ENCODE measurements at regions not wholly inside any gene's neighbourhood (a gene's known extent, or its start where the extent isn't known, plus 50 kb on each side); places are given as distances from the start of the nearest gene placed in this dataset.

DNA sequence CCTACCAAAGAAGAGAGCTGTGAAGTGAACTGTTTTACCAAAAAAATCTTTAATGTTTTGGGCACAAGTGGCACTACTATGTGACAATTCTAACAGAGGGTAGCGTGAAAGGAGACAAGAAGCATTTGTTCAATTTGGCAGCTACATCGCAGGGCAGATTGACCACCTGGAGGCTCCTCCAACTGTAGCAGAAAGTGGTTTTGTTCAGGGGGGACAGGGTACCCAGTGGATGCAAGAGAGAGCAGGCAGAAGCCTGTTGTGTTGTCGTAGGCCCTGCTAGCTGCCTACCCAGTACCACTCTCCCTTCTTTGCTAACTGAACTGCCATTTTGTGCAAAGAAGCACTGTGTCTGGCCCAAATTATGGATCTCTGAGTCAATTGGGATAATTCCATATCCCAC, 54.8 kb upstream of the SYN2 start:
- Mint-ChIP-seq H3K9me3 (peaks cover 5% of the 10 kb centered on the region), H3K27me3 (peaks cover 20% of the 10 kb centered on the region), H3K27ac (no peak overlapping the region), H3K4me1 (ENCODE audit: low read depth) (no peaks in the 10 kb centered on the region), H3K36me3 (ENCODE audit: low read depth) (no peaks in the 10 kb centered on the region), H3K4me3 (no peak overlapping the region)
- no peak for DNase-seq
- intact Hi-C loops (cut with micrococcal nuclease), result no loop called here
- POLR2A ChIA-PET, result no interaction called here
- no peak for ATAC-seq
- CTCF ChIA-PET, result no interaction called here
- TF ChIP-seq, protein P1, sequence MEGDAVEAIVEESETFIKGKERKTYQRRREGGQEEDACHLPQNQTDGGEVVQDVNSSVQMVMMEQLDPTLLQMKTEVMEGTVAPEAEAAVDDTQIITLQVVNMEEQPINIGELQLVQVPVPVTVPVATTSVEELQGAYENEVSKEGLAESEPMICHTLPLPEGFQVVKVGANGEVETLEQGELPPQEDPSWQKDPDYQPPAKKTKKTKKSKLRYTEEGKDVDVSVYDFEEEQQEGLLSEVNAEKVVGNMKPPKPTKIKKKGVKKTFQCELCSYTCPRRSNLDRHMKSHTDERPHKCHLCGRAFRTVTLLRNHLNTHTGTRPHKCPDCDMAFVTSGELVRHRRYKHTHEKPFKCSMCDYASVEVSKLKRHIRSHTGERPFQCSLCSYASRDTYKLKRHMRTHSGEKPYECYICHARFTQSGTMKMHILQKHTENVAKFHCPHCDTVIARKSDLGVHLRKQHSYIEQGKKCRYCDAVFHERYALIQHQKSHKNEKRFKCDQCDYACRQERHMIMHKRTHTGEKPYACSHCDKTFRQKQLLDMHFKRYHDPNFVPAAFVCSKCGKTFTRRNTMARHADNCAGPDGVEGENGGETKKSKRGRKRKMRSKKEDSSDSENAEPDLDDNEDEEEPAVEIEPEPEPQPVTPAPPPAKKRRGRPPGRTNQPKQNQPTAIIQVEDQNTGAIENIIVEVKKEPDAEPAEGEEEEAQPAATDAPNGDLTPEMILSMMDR (IDR thresholded peaks at IDR 0.05), result no peak

DNA sequence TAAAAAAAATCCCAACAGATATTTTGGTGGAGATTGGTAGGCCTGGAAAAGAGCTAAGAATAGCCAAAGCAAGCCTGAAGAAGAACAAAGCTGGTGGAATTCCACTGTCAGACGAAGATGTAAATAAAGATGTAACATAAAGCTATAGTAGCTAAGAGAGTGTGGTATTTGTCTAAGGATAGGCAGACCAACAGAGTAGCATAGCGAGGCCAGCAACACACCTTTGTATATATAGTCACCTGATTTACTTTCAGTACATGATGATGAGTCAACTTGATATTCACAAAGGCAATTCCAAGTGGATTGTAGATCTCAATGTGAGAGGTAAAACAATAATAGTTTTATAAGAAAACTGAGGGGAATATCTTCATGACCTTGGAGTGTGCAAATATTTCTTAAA, 53.6 kb upstream of the SYN2 start:
- H3K4me1 Mint-ChIP-seq (ENCODE audit: low read depth), result no peaks in the 10 kb centered on the region
- no peak overlapping the region for H3K4me3 Mint-ChIP-seq
- intact Hi-C loops (cut with micrococcal nuclease), result no loop called here
- POLR2A ChIA-PET, result interaction anchor here (0.6 kb wide), 1 partner anchor 141 kb away, joined by 3 read pairs; no protein-coding TSS in a partner anchor
- peaks cover 20% of the 10 kb centered on the region for H3K27me3 Mint-ChIP-seq
- ATAC-seq (no peak), DNase-seq (no peak)
- H3K27ac Mint-ChIP-seq, result no peak overlapping the region
- H3K36me3 Mint-ChIP-seq (ENCODE audit: low read depth), result no peaks in the 10 kb centered on the region
- TF ChIP-seq, protein P1 (IDR thresholded peaks at IDR 0.05), result no peak
- peaks cover 2% of the 10 kb centered on the region for H3K9me3 Mint-ChIP-seq
- CTCF ChIA-PET, result interaction anchor here (0.7 kb wide), 1 partner anchor 185 kb away, joined by 3 read pairs; no protein-coding TSS in a partner anchor

DNA sequence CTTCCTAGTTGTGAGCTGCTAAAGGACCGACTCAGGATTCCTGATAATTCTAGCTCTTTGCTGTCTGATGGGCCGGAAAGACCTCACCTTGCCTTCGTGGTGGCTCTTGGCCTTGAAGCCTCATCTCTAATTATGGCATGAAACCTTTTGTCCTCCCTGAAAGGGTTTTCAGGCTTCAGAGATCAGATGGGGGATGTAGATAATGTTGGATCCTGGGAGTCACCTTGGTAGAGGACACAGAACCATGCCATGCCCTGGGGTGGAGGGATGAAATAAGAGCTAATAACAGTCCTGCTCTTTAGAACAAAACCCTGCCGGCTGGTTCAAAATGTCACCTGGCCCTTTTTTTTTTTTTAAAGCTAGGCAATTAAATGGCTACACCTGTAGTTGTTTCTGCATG, 50.8 kb upstream of the SYN2 start:
- H3K4me1 Mint-ChIP-seq (ENCODE audit: low read depth), result no peaks in the 10 kb centered on the region

DNA sequence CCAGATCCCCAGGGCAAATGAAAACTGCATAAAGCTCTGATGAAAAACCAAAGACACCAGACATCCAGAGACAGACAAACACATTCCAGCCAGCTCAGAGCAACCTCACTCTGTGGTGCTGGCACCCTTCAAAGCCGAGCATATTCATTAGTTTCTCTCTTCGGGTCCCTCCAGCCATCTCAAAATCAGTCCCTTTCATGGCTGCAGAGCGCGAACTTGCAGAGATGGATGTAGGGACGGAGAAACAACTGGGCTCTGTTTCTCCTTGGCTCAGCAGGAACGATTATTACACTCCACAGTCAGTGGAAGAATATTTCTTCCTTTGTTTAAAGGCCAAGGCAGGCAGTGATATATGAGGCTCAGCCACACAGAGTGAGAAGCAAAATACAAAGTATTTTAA, 50.4 kb upstream of the SYN2 start:
- TF ChIP-seq, protein P1 (IDR thresholded peaks at IDR 0.05), result no peak
- ATAC-seq (no peak), DNase-seq (no peak)
- ChIA-PET CTCF (interaction anchor here (1.6 kb wide), 1 partner anchor 9 kb away, joined by 5 read pairs; no protein-coding TSS in a partner anchor), POLR2A (no interaction called here)
- peaks cover 16% of the 10 kb centered on the region for H3K27me3 Mint-ChIP-seq
- H3K9me3 Mint-ChIP-seq, result no peaks in the 10 kb centered on the region
- H3K4me3 Mint-ChIP-seq, result no peak overlapping the region
- intact Hi-C loops (cut with micrococcal nuclease), result no loop called here
- no peaks in the 10 kb centered on the region for H3K4me1 Mint-ChIP-seq (ENCODE audit: low read depth)
- H3K36me3 Mint-ChIP-seq (ENCODE audit: low read depth), result no peaks in the 10 kb centered on the region
- no peak overlapping the region for H3K27ac Mint-ChIP-seq

More for the DNA sequence above, 50.8 kb upstream of the SYN2 start:
- Mint-ChIP-seq H3K27ac (no peak overlapping the region), H3K9me3 (no peaks in the 10 kb centered on the region), H3K4me3 (no peak overlapping the region), H3K36me3 (ENCODE audit: low read depth) (no peaks in the 10 kb centered on the region), H3K27me3 (peaks cover 17% of the 10 kb centered on the region)
- DNase-seq (no peak), ATAC-seq (no peak)
- intact Hi-C loops (cut with micrococcal nuclease), result no loop called here
- TF ChIP-seq, protein P1 (IDR thresholded peaks at IDR 0.05), result no peak
- POLR2A ChIA-PET, result no interaction called here
- CTCF ChIA-PET, result interaction anchor here (1.6 kb wide), 1 partner anchor 9 kb away, joined by 5 read pairs; no protein-coding TSS in a partner anchor

DNA sequence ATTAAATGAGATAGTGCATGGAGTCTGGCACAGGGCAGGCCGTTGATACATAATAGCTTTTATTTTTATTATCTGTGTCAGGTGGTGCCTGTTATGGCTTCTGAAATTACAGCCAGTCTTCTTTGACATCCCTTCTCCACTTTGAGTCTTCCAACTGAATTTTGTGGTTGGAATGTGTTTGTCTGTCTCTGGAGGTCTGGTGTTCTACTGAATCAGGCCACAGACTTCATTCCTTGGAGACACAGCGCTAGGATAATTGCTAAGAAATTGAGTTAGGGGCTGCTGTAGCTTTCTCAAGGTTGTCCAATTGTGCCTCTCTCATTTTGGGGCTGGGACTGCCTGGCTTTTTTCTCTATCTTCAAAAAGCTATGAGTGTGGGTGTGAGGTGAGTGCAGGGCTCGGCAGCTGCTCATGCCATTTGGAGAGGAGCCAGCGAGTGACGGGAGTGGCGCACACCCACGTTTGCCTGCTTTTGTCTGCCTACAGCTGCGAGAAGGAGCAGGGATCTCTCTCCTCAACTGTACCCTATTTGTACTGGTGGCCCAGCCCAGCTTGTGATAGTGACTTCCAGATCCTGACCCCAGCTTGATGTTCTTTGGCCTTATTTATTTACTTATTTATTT, 49.8 kb upstream of the SYN2 start:
- H3K4me1 Mint-ChIP-seq (ENCODE audit: low read depth), result no peaks in the 10 kb centered on the region
- TF ChIP-seq, protein P1 (IDR thresholded peaks at IDR 0.05), result no peak
- H3K27ac Mint-ChIP-seq, result no peak overlapping the region
- no peak overlapping the region for H3K4me3 Mint-ChIP-seq
- DNase-seq (no peak), ATAC-seq (no peak)
- H3K9me3 Mint-ChIP-seq, result peaks cover 2% of the 10 kb centered on the region
- ChIA-PET POLR2A (no interaction called here), CTCF (interaction anchor here (1.6 kb wide), 1 partner anchor 8 kb away, joined by 5 read pairs; no protein-coding TSS in a partner anchor)
- H3K36me3 Mint-ChIP-seq (ENCODE audit: low read depth), result no peaks in the 10 kb centered on the region
- intact Hi-C loops (cut with micrococcal nuclease), result no loop called here
- H3K27me3 Mint-ChIP-seq, result peaks cover 11% of the 10 kb centered on the region

All from activated CD8-positive, alpha-beta T cell treated with anti-CD3 and anti-CD28 coated beads for 36 hours (primary cell).